Heart left ventricle (tissue), 16 donors: ENCODE measurements at regions not wholly inside any gene's neighbourhood (a gene's known extent, or its start where the extent isn't known, plus 50 kb on each side); places are given as distances from the start of the nearest gene placed in this dataset.

Source experiments
- ATAC-seq, 4 donors: fragments of 200-7000 bp; cut with Tn5 transposase; one replicate each; pipeline ENCODE4 v1.9.1; 2020 to 2022; ENCODE audit warnings: moderate library complexity in 4 of 4, mild to moderate bottlenecking in 3 of 4, moderate number of reproducible peaks in 1 of 4
- DNase-seq, 5 donors: peaks; one replicate each; pipeline ENCODE4 v3.0.0-alpha.2; 2020
- H3K27ac ChIP-seq, 12 donors: fragments of 200-600 bp; sonication (generic) in 4 of 12; one replicate each; pipeline versions ENCODE4 v1.5.0 to v1.8.0; 2016 to 2022; ENCODE audit warnings: mild to moderate bottlenecking in 2 of 12
- H3K27me3 ChIP-seq, 9 donors: fragments of 200-600 bp; sonication (generic) in 2 of 9; one replicate each; pipeline versions ENCODE4 v1.5.1 to v1.8.0; 2016 to 2022; ENCODE audit warnings: mild to moderate bottlenecking in 3 of 9
- H3K36me3 ChIP-seq, 9 donors: fragments of 200-600 bp; sonication (generic) in 2 of 9; one replicate each; pipeline versions ENCODE4 v1.5.0 to v1.8.0; 2018 to 2022; ENCODE audit warnings: mild to moderate bottlenecking in 2 of 9
- H3K4me1 ChIP-seq, 12 donors: fragments of 200-600 bp; sonication (generic) in 4 of 12; one replicate each; pipeline versions ENCODE4 v1.5.0 to v1.8.0; 2016 to 2022; ENCODE audit warnings: mild to moderate bottlenecking in 3 of 12
- H3K4me3 ChIP-seq, 12 donors: fragments of 200-600 bp; sonication (generic) in 4 of 12; one replicate each; pipeline versions ENCODE4 v1.5.0 to v1.8.0; 2017 to 2022; ENCODE audit warnings: mild to moderate bottlenecking in 9 of 12, moderate library complexity in 4 of 12
- H3K9me3 ChIP-seq, 12 donors: fragments of 200-600 bp; sonication (generic) in 4 of 12; one replicate each; pipeline versions ENCODE4 v1.5.0 to v1.8.0; 2016 to 2022; ENCODE audit warnings: mild to moderate bottlenecking in 1 of 12
- CTCF ChIP-seq, 12 donors: fragments of 200-600 bp; sonication (generic) in 4 of 12; IDR thresholded peaks; one replicate each; pipeline versions ENCODE4 v1.5.0 to v1.8.0; 2018 to 2022; ENCODE audit warnings: antibody characterized with exemption in 12 of 12, mild to moderate bottlenecking in 5 of 12
- POLR2A ChIP-seq, 2 donors: fragments of 450-650 bp; IDR thresholded peaks; one replicate each; pipeline ENCODE4 v1.6.1; 2017; ENCODE audit warnings: antibody characterized with exemption in 2 of 2, mild to moderate bottlenecking in 2 of 2, moderate library complexity in 2 of 2
- WGBS, 4 donors: extraction: QIAGEN DNeasy Blood & Tissue Kit in 2 of 4; methylation state at CpG; one replicate each; pipeline versions ENCODE4 v1.1.5 to v1.1.7; 2013 to 2018; 5-methylcytosine and 5-hydroxymethylcytosine counted together
- intact Hi-C, 10 donors: fragments of 100-400 bp; cut with DNase I; formaldehyde crosslinking; loops; one replicate each; pipeline versions ENCODE4 v1.11.1 to v1.14.2; 2022
- donor health status: ischemic (EF 13 %, LVEDD 7.1; RV severe dilation, severe dysfunction).
- donor health status: healthy with polysubstance abuse.
- donor health status: DM: no; HTN: yes; CAD: no.
- donor health status: DM: no; HTN: no; CAD: no.
- donor health status: ischemic (EF 25% LVEDD 6.9; RV normal size, moderate dysfunction).
- donor health status: ischemic (EF 25% LVEDD 5.7; RV mildly dilated, moderate dysfunction).
- donor health status: healthy.
- donor health status: DM: yes; HTN: yes; CAD: no.
- donor health status: ischemic (EF 35%, LVEDD 5.7; RV mildly dilated, moderate dysfunction).
- donor health status: nonischemic (EF 11% LVEDD 7.7; RV severe dilation, severe dysfunction).
- donor health status: DM: yes; HTN: yes; CAD: no.
- donor health status: PGD.
- donor health status: ischemic (EF 29% LVEDD 5.4; RV normal size, mild dysfunction).
- donor health status: nonischemic (EF 23%, LVEDD 6.1; RV moderate dilation, normal function).

- no peaks in the 10 kb centered on the region for H3K9me3 ChIP-seq
- no peak overlapping the region for H3K4me3 ChIP-seq
- TF ChIP-seq POLR2A (IDR thresholded peaks at IDR 0.05) (no peak), CTCF (IDR thresholded peaks at IDR 0.05) (no peak)
- intact Hi-C loops: no loop called here
- DNase-seq: no peak
- H3K4me1 ChIP-seq: peaks cover 0 to 7% (median 0%) of the 10 kb centered on the region in 12 donors
- WGBS, 4 donors: 79 to 88% (median 85%) methylated on average over 15 of the region's 15 CpGs
- no peak overlapping the region for H3K27ac ChIP-seq
- no peak for ATAC-seq
- no peaks in the 10 kb centered on the region for H3K36me3 ChIP-seq
- peaks cover 0 to 9% (median 0%) of the 10 kb centered on the region in 9 donors for H3K27me3 ChIP-seq
Measured at GRCh38 chr2:128692895-128693742, 374.5 kb upstream of the HS6ST1 start.

GRCh38 chr2:128693743-128694029 lies 375.0 kb upstream of the HS6ST1 start:
- no peak for DNase-seq
- TF ChIP-seq POLR2A (IDR thresholded peaks at IDR 0.05) (no peak), CTCF (IDR thresholded peaks at IDR 0.05) (no peak)
- Histone ChIP-seq H3K4me3 (no peak overlapping the region), H3K27ac (no peak overlapping the region), H3K27me3 (peaks cover 0 to 9% (median 0%) of the 10 kb centered on the region in 9 donors), H3K4me1 (peaks cover 0 to 7% (median 0%) of the 10 kb centered on the region in 12 donors), H3K36me3 (no peaks in the 10 kb centered on the region), H3K9me3 (no peaks in the 10 kb centered on the region)
- intact Hi-C loops: no loop called here
- WGBS, 4 donors: 64 to 82% (median 76%) methylated on average over 6 to 7 of the region's 7 CpGs
- no peak for ATAC-seq

- intact Hi-C loops: no loop called here
- Histone ChIP-seq H3K4me1 (no peaks in the 10 kb centered on the region), H3K27me3 (peaks cover 0 to 9% (median 0%) of the 10 kb centered on the region in 9 donors), H3K36me3 (no peaks in the 10 kb centered on the region), H3K4me3 (no peak overlapping the region), H3K9me3 (no peaks in the 10 kb centered on the region), H3K27ac (no peak overlapping the region)
- no peak for DNase-seq
- 82 to 89% (median 86%) methylated on average over 8 of the region's 8 CpGs for WGBS, 4 donors
- TF ChIP-seq CTCF (IDR thresholded peaks at IDR 0.05): no peak
- TF ChIP-seq POLR2A (IDR thresholded peaks at IDR 0.05): no peak
- no peak for ATAC-seq
Measured at GRCh38 chr2:128695646-128696220, 377.1 kb upstream of the HS6ST1 start.

- intact Hi-C loops: no loop called here
- H3K4me1 ChIP-seq: no peaks in the 10 kb centered on the region
- H3K9me3 ChIP-seq: no peaks in the 10 kb centered on the region
- no peak overlapping the region for H3K27ac ChIP-seq
- H3K27me3 ChIP-seq: peaks cover 0 to 9% (median 0%) of the 10 kb centered on the region in 9 donors
- WGBS, 4 donors: 88 to 95% (median 92%) methylated on average over 6 of the region's 6 CpGs
- DNase-seq (no peak), ATAC-seq (no peak)
- H3K4me3 ChIP-seq: no peak overlapping the region
- TF ChIP-seq POLR2A (IDR thresholded peaks at IDR 0.05): no peak
- TF ChIP-seq CTCF (IDR thresholded peaks at IDR 0.05): no peak
- H3K36me3 ChIP-seq: no peaks in the 10 kb centered on the region
Measured at GRCh38 chr2:128696421-128696820, 377.8 kb upstream of the HS6ST1 start.
